Adrenal gland (tissue), 5 donors: ENCODE measurements at regions not wholly inside any gene's neighbourhood (a gene's known extent, or its start where the extent isn't known, plus 50 kb on each side); places are given as distances from the start of the nearest gene placed in this dataset.

Experiments
- CTCF ChIP-seq, 6 experiments: fragments of 450-650 bp in 4 of 6; fragments of 200-600 bp in 2 of 6; sonication (generic) in 1 of 6; IDR thresholded peaks; 1 replicate in 5 of 6; 2 replicates in 1 of 6; pipeline versions ENCODE4 v1.5.1 to v1.8.0; 2016 to 2021; ENCODE audit warnings: antibody characterized with exemption in 6 of 6, mild to moderate bottlenecking in 2 of 6, moderate library complexity in 1 of 6
- POLR2A ChIP-seq, 2 donors: fragments of 450-650 bp; IDR thresholded peaks; one replicate each; pipeline ENCODE4 v1.6.1; 2017; ENCODE audit warnings: antibody characterized with exemption in 2 of 2, mild to moderate bottlenecking in 2 of 2, moderate library complexity in 1 of 2
- donor health status: DM: no; HTN: no; CAD: no.

GRCh38 chr9:23587433-23587832, 238.6 kb downstream of the ELAVL2 start:
- TF ChIP-seq CTCF (IDR thresholded peaks at IDR 0.05) = peak in 2 of 6 experiments; percentile 11 to 30
- TF ChIP-seq POLR2A (IDR thresholded peaks at IDR 0.05) = no peak
